LHCN-M2 (cell line): ENCODE measurements at regions not wholly inside any gene's neighbourhood (a gene's known extent, or its start where the extent isn't known, plus 50 kb on each side); places are given as distances from the start of the nearest gene placed in this dataset.
"Not testable (repeated sequence)": the region's sequence is repeated elsewhere in the genome, so short reads cannot be mapped to it uniquely, and the experiment has no call there.

Experiments used
- DNase-seq: peaks from one replicate; pipeline ENCODE4 v3.0.0-alpha.2; 2012; ENCODE audit warnings: low read depth

DNA sequence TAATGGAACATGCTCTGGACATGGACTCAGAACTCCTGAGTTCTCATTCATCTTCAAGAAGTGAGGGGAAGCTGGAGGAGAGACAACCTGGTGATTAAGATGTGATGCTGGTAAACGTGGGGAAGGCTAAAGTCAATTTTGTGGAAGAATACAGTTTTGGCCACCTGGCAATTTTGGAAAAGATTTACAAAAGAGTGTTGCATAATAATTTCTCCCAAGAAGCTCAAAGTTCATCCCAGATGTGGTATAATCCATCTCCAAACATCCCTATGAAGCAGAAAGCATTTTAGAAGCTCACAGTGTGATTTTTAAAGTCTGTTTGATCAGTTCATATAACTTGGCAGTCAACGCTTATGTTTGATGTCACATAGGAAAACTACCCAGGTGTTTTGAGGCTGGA lies 208.7 kb downstream of the LMX1A start:
- DNase-seq: no peak

DNA sequence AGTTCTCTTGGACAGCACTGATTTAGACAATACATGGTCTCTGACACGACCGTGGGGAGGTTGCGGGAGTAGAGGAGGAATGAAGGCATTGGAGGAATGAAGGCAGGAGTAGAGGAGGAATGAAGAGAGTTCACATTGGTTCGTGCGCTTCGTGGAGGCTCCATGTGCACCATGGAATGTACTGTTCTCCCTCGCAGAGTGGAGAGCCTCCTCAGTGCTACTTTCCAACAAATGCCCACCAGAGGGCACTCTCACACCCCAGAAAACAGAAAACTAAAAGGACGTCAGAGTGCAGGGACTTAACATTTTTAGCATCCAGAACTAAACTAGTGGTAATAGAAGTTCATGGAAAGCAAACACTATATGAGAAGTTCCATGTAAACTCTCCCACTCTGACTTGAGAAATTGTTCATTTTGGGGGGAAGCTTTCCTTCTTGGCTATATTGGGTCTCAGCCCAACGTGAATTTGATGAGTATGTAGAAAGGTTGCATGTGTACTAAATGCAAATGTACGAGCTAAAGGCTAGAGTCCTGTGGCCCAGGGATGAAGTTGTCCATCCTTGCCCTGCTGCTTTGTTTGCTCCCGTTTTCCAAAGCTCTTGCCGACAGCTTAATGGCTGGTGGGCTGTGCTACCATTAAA lies 211.6 kb downstream of the LMX1A start:
- peak; percentile 42 for DNase-seq

DNA sequence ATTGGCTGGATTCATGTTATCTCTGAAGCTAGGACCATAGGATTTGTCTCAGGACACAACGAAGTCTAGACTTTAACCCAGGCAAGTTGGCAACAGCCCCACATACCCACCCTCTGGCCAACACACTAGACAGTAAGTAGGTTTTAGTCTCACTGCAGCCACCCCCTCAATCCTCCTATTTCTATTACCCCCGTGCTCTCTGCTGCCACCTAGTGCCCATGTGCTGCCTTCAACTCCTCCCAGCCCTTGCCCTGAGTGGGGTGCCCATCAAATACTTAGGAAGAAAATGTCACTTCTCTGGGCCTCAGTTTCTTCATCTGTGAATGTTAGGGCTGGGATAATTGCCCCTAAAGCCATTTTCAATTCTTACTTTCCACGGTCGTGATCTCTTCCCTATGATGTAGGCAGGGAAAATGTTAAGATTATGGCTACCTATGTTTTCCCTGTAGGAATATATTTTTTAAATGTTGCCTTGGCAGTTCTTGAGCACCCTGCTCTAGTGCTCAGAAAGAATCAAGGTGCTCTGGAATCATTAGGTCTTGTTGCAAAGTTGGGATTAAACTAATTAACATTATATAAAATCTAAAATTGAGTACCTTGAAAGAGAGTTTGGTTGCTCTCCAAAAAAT lies 213.0 kb downstream of the LMX1A start:
- DNase-seq: no peak

DNA sequence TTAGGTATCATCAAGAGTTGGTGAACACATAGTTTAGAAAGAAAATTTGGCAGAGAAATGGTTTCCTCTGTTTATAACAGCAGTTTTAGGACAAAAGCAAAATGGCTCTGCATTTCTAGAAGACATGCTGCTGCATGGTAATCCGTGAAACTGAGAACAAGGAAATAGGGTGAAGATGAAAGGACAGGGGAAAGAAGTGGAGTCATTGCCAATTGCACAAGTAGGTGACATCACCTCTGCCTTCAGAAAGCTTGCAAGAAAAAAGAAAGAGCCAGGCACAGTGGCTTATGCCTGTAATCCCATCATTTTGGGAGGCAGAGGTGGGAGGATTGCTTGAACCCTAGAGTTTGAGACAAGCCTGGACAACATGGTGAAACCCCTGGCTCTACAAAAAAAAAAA lies 217.6 kb downstream of the LMX1A start:
- no peak for DNase-seq

DNA sequence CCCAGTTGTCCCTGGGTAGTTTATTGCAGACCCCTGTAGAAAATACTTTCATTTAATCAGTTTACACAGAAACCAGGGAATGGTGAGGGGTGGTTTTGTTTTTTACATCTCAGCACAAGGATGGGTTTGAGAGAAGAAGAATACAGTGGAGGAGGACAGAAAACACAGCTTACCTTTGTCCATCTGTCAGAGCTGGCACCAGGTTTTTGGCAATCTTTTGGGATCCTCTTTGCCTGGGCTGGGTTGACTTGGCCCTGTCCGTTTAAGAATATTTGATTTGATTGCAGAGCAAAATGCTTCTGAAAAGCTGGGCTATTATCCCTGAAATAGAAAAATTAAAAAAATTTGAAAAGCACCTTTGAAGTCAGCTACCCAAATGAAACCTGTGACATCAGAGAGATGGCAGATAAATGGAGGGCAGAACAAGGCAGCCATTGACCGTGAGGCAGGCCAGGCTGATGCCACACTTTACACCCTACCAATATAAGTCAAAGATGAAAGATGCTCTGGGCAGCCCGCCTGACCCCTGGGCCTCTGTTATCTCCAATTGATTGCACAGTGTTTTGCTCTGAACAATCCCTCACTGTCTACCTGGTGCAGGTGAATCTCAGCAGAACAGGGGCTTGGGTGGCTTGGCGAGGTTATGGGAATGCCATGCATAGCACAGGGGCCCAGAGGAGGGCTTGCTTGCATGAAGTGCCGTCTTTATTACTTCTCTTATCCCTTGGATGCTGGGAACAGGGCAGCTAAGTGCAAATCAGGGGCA lies 218.8 kb downstream of the LMX1A start:
- no peak for DNase-seq

DNA sequence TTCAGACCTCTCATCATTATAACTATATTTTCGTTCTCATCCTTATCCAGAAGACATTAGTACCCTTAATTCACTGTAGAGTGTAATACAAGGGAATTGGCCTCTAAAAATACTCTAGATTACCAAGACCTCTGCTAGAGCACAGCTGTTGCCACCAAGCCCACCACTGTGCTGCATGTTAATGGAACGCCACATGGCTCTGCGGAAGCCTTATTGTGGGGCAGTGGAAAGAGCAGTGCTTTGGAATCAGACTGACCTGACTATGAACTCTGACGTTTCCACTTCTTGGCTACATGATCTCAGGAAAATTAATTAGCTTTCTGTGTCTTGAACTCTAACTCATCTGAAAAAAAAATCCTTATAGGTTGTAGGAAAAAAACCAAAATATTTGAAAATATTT lies 222.1 kb downstream of the LMX1A start:
- no peak for DNase-seq

DNA sequence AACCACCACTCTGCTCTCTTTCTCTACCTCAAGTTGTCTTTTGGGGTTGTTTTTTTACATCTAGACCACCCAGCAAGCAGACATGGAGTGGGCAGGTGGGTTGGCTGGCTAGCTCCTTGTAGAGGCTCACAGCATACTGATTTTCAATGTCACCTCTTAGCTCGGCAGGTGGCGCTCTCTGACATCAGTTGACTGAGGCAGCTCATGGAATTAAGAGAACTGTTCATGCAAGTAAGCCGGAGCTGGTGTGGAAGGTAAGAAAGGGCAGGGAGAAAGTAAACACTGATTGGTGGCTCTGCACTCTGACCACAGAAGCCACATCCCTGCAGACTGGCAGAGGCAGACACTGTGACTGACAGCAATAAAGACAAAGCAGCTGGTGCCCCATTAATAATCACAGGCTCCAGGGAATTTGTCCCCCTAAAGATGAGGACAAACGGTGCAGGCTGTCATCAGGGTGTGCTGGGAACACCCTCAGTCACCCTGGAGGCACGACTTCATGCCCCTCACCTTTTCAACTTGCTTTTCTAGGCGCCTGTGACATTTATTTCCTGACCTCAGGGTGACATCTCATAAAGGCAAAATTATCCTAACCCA lies 226.8 kb downstream of the LMX1A start:
- DNase-seq: peak; percentile 30

DNA sequence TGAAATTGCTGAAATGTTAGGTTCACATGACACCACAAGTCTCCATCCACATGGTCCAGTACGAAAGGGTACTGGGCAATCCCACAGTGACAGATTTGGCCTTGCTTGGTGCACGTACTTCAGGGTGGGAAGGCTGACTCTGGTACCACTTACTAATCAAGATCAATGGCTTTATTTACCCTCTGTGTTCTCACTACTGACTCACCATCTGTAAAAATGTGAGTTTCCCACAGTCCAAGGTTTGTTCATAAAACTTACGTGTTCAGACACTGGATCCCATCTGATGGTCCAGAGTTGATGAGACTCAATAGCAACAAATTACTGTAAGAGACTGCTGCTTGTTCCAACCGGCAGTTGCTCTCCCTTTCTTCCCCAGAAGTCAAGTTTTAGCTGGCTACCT lies 231.7 kb downstream of the LMX1A start:
- no peak for DNase-seq

DNA sequence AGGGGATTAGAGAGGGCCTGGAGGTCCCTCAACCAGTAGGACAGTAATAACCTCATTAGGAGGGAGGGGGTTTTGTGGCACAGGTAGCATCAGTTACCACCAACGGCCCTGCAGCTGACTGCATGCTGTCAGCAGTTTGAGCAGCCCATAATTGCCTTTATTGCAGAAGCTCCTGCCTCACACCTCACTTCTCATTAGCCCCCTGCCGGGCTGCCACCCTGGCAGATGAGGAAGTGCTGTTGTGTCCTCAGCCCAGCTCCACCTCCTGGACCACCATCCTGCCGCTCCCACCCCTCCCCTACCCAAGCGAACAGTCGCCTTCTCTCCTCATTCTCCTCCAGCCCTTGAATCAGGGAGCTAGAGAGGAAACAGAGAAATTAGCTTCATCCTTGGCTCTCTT lies 237.4 kb downstream of the LMX1A start:
- no peak for DNase-seq

DNA sequence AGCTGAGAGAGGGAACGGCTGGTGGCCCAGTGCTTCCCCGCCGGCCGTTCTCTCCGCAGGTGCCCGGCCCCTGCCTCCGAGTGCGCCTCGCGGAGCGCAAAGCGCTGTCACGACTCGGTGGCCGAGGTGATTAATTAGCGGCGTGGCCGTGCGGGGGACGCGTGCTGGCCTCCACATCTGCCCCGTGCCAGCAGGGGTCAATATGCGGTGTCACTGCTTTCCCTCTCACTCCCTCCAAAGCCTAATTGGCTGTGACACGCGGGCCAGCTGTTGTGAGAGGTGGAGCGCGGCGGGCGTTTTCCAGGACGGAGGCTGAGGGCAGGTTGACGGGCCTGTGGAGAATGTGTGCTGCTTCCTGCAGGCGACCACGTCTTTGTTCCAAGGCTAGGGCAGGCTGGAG lies 239.0 kb downstream of the LMX1A start:
- DNase-seq: no peak

DNA sequence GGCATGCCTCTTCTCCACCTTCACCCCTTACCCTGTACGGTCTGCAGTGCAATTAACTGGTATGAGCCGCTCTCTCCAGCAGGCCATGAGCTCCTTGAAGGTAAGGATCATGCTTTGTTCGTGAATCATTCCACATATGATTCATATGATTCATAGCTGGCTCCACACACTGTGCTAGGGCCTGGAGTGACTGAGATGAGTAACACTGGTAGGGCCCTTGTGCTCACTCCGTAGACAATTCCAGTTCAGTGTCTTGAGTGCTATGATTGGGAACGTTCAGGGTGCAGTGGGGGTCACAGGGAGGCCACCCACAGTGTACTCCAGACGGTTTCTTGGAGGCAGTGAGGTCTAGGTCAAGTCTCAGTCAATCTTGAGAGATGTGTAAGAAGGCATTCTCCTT lies 239.8 kb downstream of the LMX1A start:
- peak; percentile 39 for DNase-seq

DNA sequence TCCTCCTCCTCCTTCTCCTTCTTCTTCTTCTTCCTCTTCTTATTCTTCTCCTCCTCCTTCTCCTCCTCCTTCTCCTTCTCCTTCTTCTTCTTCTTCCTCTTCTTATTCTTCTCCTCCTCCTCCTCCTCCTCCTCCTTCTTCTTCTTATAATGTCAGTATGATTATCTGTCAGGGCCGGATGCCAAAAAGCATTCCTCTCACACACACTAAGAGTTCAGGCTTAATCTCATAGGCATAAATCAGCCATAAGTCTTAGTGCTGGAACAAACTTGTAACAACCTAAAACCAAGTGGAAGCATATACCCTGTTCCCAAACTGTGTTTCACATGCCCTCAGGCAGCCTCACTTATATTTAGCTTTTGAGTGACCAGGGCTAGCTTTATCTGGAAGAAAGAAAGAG lies 240.3 kb downstream of the LMX1A start:
- DNase-seq: no peak

DNA sequence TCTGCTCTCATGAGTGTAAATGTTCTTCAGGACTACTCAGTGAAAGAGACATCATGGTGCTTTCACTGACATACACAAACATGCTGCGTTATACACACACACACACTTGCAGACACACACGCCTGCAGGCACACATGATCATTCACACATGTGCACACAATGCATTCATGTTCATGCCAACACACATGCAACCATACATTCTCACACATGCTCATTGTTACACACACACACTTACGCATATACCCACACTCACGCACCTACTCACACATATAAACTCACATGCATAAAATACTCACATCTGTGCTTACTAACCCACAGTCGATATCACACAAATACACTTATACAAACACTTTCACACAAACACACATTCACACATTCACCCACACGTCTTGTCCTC lies 241.6 kb downstream of the LMX1A start:
- DNase-seq: no peak

DNA sequence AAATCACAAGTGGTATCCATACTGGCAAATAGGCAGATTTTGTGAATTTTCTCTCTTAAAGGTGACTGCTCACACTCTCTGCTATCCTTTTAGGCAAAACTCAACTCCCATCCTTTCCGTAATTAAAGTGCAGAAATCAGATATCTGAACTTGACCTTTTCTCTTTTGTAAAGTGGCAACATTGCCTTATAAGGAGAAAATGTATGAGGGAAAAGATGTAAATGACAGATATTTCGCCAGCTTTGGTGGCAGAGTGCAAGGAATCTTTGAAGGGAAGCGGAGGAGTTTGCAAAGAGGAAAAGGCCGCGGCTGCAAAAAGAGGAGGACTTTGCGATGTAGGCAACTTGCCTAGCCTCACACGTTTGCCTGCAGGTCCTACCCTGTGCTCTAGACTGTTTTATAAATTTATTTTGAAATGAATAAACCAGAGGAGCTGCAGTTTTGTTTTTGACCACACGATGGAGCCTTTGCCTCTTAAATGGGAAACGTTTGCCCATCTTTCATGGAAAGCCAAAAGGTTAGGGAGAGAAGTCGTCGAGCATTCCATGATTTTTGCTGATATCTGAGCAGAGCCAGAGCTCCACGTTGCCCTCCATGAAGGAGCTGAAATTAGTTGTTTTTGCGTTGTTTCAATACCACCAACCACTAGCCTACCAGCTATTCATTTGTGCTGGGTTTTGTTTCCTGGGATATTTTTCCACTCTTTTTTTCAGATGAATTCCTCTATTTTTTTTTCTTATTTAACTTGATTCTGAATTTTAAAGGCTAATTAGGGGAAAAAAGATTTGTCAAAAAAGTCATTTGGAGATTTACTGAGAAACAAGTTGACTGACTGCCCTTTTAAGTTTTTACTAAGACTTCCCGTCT lies 242.3 kb downstream of the LMX1A start:
- DNase-seq: peak; percentile 41

DNA sequence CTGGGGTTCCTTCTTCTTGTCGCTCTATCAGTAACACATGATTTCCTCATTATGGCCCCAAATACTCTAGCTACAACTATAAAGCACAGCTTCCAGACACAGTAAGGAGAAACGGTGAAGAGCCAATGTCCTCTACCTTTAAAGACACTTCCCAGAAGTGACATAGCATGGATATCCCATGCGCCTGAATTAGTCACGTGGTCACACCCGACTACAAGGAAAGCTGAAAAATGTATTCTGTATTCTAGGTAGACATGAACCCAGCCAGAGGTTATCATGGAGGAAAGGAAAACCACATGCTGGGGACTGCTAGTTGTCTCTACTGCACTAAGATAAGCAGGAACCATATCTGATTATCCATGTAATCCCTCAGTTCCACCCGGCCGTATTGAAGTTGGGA lies 244.3 kb downstream of the LMX1A start:
- no peak for DNase-seq

DNA sequence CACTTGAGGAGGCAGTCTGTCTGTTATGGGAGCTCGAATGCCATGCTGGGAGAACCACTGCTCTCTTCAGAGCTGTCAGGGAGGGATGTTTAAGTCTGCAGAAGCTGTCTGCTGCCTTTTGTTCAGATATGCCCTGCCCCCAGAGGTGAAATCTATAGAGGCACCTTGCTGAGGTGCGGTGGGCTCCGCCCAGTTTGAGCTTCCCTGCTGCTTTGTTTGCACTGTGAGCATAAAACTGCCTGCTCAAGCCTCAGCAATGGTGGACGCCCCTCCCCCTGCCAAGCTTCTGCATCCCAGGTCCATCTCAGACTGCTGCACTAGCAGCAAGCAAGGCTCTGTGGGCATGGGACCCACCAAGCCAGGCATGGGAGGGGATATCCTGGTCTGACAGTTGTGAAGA lies 247.5 kb downstream of the LMX1A start:
- DNase-seq: no peak

DNA sequence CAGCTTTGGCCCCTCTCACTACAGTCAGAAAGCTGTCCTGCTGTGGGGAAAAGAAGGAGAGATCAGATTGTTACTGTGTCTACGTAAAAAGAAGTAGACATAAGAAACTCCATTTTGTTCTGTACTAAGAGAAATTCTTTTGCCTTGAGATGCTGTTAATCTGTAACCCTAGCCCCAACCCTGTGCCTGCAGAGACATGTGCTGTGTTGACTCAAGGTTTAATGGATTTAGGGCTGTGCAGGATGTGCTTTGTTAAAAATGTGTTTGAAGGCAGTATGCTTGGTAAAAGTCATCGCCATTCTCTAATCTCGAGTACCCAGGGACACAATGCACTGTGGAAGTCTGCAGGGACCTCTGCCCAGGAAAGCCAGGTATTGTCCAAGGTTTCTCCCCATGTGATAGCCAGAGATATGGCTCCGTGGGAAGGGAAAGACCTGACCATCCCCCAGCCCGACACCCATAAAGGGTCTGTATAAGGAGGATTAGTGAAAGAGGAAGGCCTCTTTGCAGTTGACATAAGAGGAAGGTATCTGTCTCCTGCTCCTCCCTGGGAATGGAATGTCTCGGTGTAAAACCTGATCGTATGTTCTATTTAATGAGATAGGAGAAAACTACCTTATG lies 263.9 kb downstream of the LMX1A start:
- not testable (repeated sequence) for DNase-seq

DNA sequence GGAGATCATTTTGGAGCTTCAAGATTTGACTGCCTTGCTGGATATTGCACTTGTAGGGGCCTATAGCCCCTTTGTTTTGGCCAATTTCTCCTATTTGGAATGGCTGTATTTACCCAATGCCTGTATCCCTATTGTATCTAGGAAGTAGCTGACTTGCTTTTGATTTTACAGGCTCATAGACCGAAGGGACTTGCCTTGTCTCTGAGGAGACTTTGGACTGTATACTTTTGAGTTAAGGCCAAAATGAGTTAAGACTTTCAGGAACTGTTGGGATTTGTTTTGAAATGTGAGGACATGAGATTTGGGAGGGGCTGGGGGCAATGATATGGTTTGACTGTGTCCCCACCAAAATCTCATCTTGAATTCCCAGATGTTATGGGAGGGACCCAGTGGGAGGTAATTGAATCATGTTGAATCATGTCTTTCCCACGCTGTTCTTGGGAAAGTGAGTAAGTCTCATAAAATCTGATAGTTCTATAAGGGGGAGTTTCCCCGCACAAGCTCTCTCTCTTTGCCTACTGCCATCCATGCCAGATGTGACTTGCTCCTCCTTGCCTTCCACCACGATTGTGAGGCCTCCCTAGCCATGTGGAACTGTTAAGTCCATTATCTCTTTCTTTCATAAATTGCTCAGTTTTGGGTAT lies 276.1 kb downstream of the LMX1A start:
- no peak for DNase-seq

DNA sequence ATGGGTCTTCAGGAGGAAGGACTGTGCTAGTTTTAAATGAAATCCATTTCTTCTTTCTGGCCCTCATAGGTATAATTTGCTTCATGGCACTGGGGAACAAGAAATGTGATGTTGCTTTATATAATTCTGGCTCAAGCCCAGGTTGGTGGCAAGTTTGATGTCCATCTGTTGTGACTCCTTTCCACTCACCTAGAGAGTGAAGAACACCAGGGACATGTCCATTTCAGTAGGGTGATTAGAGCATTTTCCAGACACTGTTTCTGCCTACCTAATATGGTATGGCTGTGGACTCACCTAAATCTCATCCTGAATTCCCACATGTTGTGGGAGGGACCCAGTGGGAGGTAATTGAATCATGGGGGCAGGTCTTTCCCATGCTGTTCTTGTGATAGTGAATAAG lies 278.1 kb downstream of the LMX1A start:
- DNase-seq: no peak

DNA sequence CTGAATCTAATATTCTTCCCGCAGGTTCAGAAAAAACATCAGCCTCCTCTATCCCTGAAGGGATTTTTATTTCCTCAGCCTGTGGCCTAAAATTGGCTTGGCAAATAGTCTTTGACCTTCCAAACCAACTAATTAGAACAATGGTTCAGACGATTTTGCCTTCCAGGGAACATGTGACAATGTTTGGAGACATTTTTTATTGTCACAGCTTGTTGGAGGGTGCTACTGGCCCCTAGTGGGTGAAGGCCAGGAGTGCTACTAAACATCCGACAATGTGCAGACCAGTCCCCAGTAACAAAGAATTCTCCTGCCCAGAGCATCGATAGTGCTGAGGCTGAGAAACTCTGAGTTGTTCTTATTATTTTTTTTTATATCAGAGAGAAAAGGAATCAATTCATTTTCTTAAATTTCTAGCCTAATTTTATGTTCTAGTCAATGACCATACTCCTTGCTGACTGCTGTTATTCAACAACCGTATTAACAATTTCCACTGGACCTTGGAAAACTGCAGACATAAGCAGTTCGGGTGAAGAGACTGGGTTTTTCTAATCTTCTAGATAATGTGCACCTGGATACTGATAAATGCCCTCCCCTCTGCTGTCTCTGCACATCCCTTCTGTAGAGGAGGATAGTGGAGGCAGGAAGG lies 280.7 kb downstream of the LMX1A start:
- DNase-seq: peak; percentile 7
